NB4 (cell line): ENCODE measurements at regions not wholly inside any gene's neighbourhood (a gene's known extent, or its start where the extent isn't known, plus 50 kb on each side); places are given as distances from the start of the nearest gene placed in this dataset.

Experiments used
- MAX ChIP-seq: IDR thresholded peaks from 2 replicates; pipeline ENCODE4 v1.6.1; 2011; ENCODE audit warnings: low read depth, low read length
- POLR2A ChIP-seq: IDR thresholded peaks from 2 replicates; pipeline ENCODE4 v1.6.1; 2011; ENCODE audit warnings: mild to moderate bottlenecking; ENCODE audit not compliant: insufficient read length; ENCODE audit errors: extremely low read depth
- TF ChIP-seq, protein P1 (sequence below): IDR thresholded peaks from one replicate; pipeline ENCODE4 v1.5.1; 2012; ENCODE audit warnings: low read depth, low read length

- TF ChIP-seq, protein P1, sequence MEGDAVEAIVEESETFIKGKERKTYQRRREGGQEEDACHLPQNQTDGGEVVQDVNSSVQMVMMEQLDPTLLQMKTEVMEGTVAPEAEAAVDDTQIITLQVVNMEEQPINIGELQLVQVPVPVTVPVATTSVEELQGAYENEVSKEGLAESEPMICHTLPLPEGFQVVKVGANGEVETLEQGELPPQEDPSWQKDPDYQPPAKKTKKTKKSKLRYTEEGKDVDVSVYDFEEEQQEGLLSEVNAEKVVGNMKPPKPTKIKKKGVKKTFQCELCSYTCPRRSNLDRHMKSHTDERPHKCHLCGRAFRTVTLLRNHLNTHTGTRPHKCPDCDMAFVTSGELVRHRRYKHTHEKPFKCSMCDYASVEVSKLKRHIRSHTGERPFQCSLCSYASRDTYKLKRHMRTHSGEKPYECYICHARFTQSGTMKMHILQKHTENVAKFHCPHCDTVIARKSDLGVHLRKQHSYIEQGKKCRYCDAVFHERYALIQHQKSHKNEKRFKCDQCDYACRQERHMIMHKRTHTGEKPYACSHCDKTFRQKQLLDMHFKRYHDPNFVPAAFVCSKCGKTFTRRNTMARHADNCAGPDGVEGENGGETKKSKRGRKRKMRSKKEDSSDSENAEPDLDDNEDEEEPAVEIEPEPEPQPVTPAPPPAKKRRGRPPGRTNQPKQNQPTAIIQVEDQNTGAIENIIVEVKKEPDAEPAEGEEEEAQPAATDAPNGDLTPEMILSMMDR = no peak
- TF ChIP-seq MAX (no peak), POLR2A (no peak)
Measured at GRCh38 chr15:95567686-95568085, 762.8 kb upstream of the NR2F2 start.
